IPS DF 6.9 (cell line): ENCODE measurements at regions not wholly inside any gene's neighbourhood (a gene's known extent, or its start where the extent isn't known, plus 50 kb on each side); places are given as distances from the start of the nearest gene placed in this dataset.

Source experiments
- DNase-seq: peaks from one replicate; pipeline ENCODE4 v3.0.0-alpha.2; 2013; ENCODE audit warnings: low read depth, low spot score
- H3K27ac ChIP-seq: one replicate; pipeline ENCODE4 v1.5.1; 2013; ENCODE audit warnings: low read length, control low read depth
- H3K27me3 ChIP-seq: 2 replicates; pipeline ENCODE4 v1.6.1; 2013; ENCODE audit warnings: mild to moderate bottlenecking, low read length; ENCODE audit not compliant: control insufficient read depth, insufficient read depth
- H3K36me3 ChIP-seq: 2 replicates; pipeline ENCODE4 v1.6.1; 2013; ENCODE audit warnings: low read length; ENCODE audit not compliant: control insufficient read depth, insufficient read depth
- H3K4me1 ChIP-seq: 2 replicates; pipeline ENCODE4 v1.6.1; 2013; ENCODE audit warnings: low read length; ENCODE audit not compliant: control insufficient read depth, insufficient read depth
- H3K4me3 ChIP-seq: 2 replicates; pipeline ENCODE4 v1.5.1; 2013; ENCODE audit warnings: mild to moderate bottlenecking, low read length
- H3K9me3 ChIP-seq: 2 replicates; pipeline ENCODE4 v1.6.1; 2013; ENCODE audit warnings: low read length, inconsistent platforms; ENCODE audit not compliant: control insufficient read depth, insufficient read depth
- WGBS: extraction: QIAGEN DNeasy Blood & Tissue Kit; methylation state at CpG from one replicate; pipeline ENCODE4 v1.1.7; 2013; ENCODE audit warnings: mixed read lengths, missing lambda C conversion rate; ENCODE audit not compliant: insufficient read length, insufficient coverage; 5-methylcytosine and 5-hydroxymethylcytosine counted together

GRCh38 chr2:122486086-122486485, 730.6 kb downstream of the TSN start:
- WGBS, result no CpG with 5 or more reads among the region's 2 CpGs
- Histone ChIP-seq H3K36me3 (no peaks in the 10 kb centered on the region), H3K4me3 (no peak overlapping the region), H3K4me1 (no peaks in the 10 kb centered on the region), H3K27me3 (no peaks in the 10 kb centered on the region), H3K27ac (no peak overlapping the region), H3K9me3 (no peaks in the 10 kb centered on the region)
- DNase-seq, result no peak

- Histone ChIP-seq H3K4me3 (no peak overlapping the region), H3K27ac (no peak overlapping the region), H3K9me3 (no peaks in the 10 kb centered on the region), H3K36me3 (no peaks in the 10 kb centered on the region), H3K4me1 (no peaks in the 10 kb centered on the region), H3K27me3 (no peaks in the 10 kb centered on the region)
- no CpG with 5 or more reads among the region's 3 CpGs for WGBS
- no peak for DNase-seq
Measured at GRCh38 chr2:122486705-122487415, 731.4 kb downstream of the TSN start.

GRCh38 chr2:122491011-122491410, 735.6 kb downstream of the TSN start:
- no peak for DNase-seq
- Histone ChIP-seq H3K36me3 (no peaks in the 10 kb centered on the region), H3K27ac (no peak overlapping the region), H3K27me3 (no peaks in the 10 kb centered on the region), H3K4me1 (no peaks in the 10 kb centered on the region), H3K9me3 (no peaks in the 10 kb centered on the region), H3K4me3 (no peak overlapping the region)
- no CpG with 5 or more reads among the region's 2 CpGs for WGBS

- Histone ChIP-seq H3K9me3 (no peaks in the 10 kb centered on the region), H3K4me1 (no peaks in the 10 kb centered on the region), H3K27me3 (no peaks in the 10 kb centered on the region), H3K27ac (no peak overlapping the region), H3K36me3 (no peaks in the 10 kb centered on the region), H3K4me3 (no peak overlapping the region)
- no CpG with 5 or more reads among the region's 1 CpG for WGBS
- DNase-seq, result no peak
Measured at GRCh38 chr2:122500316-122501105, 745.1 kb downstream of the TSN start.

- Histone ChIP-seq H3K27ac (no peak overlapping the region), H3K36me3 (no peaks in the 10 kb centered on the region), H3K4me3 (no peak overlapping the region), H3K4me1 (no peaks in the 10 kb centered on the region), H3K9me3 (no peaks in the 10 kb centered on the region), H3K27me3 (no peaks in the 10 kb centered on the region)
- WGBS, result no CpG with 5 or more reads among the region's 3 CpGs
- DNase-seq, result no peak
Measured at GRCh38 chr2:122506620-122507019, 751.2 kb downstream of the TSN start.

GRCh38 chr2:122507261-122507660, 751.8 kb downstream of the TSN start:
- Histone ChIP-seq H3K36me3 (no peaks in the 10 kb centered on the region), H3K4me1 (no peaks in the 10 kb centered on the region), H3K27ac (no peak overlapping the region), H3K27me3 (no peaks in the 10 kb centered on the region), H3K4me3 (no peak overlapping the region), H3K9me3 (no peaks in the 10 kb centered on the region)
- no peak for DNase-seq
- WGBS, result no CpG with 5 or more reads among the region's 1 CpG

- no peak overlapping the region for H3K4me3 ChIP-seq
- no peaks in the 10 kb centered on the region; the same call in 1 of the 2 replicates for H3K4me1 ChIP-seq
- H3K27me3 ChIP-seq, result no peaks in the 10 kb centered on the region
- WGBS, result no CpG with 5 or more reads among the region's 1 CpG
- H3K36me3 ChIP-seq, result no peaks in the 10 kb centered on the region
- no peak for DNase-seq
- H3K9me3 ChIP-seq, result no peaks in the 10 kb centered on the region
- no peak overlapping the region for H3K27ac ChIP-seq
Measured at GRCh38 chr2:122512091-122512490, 756.6 kb downstream of the TSN start.

- no peaks in the 10 kb centered on the region for H3K36me3 ChIP-seq
Measured at GRCh38 chr2:122514451-122514996, 759.1 kb downstream of the TSN start.

GRCh38 chr2:122515731-122516290, 760.4 kb downstream of the TSN start:
- WGBS, result no CpG with 5 or more reads among the region's 5 CpGs
- no peak overlapping the region for H3K4me3 ChIP-seq

More at GRCh38 chr2:122514451-122514996, 759.1 kb downstream of the TSN start:
- Histone ChIP-seq H3K27ac (no peak overlapping the region), H3K9me3 (no peaks in the 10 kb centered on the region), H3K27me3 (no peaks in the 10 kb centered on the region), H3K4me3 (no peak overlapping the region), H3K4me1 (no peaks in the 10 kb centered on the region; the same call in 1 of the 2 replicates)
- DNase-seq, result no peak
- WGBS, result no CpG with 5 or more reads among the region's 7 CpGs

GRCh38 chr2:122516775-122517174, 761.3 kb downstream of the TSN start:
- Histone ChIP-seq H3K27me3 (no peaks in the 10 kb centered on the region), H3K9me3 (no peaks in the 10 kb centered on the region), H3K27ac (no peak overlapping the region), H3K36me3 (no peaks in the 10 kb centered on the region), H3K4me1 (no peaks in the 10 kb centered on the region; the same call in 1 of the 2 replicates), H3K4me3 (no peak overlapping the region)
- DNase-seq, result peak; percentile 48
- no CpG with 5 or more reads among the region's 2 CpGs for WGBS

More at GRCh38 chr2:122515731-122516290, 760.4 kb downstream of the TSN start:
- Histone ChIP-seq H3K27me3 (no peaks in the 10 kb centered on the region), H3K27ac (no peak overlapping the region), H3K9me3 (no peaks in the 10 kb centered on the region), H3K36me3 (no peaks in the 10 kb centered on the region), H3K4me1 (no peaks in the 10 kb centered on the region; the same call in 1 of the 2 replicates)
- no peak for DNase-seq
